GM12873 (cell line): ENCODE measurements at regions not wholly inside any gene's neighbourhood (a gene's known extent, or its start where the extent isn't known, plus 50 kb on each side); places are given as distances from the start of the nearest gene placed in this dataset.

Experiments
- TF ChIP-seq, protein P1 (sequence below): IDR thresholded peaks from 2 replicates; pipeline ENCODE4 v1.5.1; 2012; ENCODE audit warnings: low read depth, mild to moderate bottlenecking, moderate library complexity, low read length, control low read depth; ENCODE audit not compliant: insufficient read depth; ENCODE audit errors: missing control alignments

DNA sequence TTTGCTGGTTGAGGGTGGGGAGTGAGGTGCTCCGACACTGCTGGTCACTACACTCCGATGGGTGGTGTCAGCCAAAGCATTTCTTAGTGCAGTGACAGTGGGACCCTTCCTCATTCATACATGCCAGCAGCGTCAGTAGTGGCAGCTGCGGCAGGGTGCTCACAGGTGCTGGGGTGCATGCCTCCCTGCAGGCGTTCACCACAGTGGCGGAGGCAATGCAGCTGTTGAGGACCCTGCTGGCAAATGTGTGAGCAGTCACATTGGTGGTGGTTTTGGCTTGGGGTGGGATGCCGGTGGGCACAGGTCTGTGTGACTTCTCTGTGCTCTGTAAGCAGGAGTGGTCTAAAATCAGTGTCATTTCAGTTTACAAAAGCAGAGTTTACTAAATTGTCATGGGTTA lies 464.6 kb downstream of the FUT8 start:
- TF ChIP-seq, protein P1, sequence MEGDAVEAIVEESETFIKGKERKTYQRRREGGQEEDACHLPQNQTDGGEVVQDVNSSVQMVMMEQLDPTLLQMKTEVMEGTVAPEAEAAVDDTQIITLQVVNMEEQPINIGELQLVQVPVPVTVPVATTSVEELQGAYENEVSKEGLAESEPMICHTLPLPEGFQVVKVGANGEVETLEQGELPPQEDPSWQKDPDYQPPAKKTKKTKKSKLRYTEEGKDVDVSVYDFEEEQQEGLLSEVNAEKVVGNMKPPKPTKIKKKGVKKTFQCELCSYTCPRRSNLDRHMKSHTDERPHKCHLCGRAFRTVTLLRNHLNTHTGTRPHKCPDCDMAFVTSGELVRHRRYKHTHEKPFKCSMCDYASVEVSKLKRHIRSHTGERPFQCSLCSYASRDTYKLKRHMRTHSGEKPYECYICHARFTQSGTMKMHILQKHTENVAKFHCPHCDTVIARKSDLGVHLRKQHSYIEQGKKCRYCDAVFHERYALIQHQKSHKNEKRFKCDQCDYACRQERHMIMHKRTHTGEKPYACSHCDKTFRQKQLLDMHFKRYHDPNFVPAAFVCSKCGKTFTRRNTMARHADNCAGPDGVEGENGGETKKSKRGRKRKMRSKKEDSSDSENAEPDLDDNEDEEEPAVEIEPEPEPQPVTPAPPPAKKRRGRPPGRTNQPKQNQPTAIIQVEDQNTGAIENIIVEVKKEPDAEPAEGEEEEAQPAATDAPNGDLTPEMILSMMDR: no peak

DNA sequence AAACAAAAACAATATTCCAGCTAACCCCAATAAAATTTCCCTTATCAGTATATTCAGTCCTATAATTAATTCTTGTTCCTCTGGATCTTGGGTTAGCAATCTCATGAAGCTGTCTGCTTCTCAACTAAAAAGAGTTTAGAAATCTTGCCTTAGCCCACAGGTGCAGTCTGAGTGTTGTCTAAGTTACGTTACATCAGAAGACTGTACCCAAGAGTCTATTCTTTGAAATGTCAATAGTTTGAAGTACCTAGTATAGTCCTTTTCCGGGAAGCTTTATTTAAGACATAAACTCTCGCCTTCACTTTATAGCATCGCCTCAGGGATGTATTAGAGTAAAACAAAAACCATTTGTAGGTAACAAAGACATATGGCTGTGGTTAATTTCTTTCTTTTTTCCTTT lies 465.1 kb downstream of the FUT8 start:
- TF ChIP-seq, protein P1: no peak

DNA sequence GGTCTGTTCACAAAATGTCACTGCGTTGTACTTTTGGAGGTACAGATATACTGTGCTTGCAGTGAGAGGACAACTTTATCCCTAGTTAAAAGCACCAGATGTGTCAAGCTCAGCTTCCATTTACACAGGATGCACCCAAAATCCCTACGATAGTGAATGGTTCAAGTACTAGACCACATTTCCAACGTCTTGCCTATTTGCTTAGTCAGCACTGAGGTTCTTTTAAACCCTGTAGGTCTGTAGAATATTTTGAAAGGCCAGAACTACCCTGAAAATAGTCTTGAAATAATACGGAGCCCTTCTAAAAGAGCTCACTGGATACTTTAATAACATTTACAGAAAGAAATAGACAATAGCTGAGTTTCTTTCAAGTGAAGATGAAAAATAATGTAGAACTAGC lies 466.1 kb downstream of the FUT8 start:
- TF ChIP-seq, protein P1: no peak

DNA sequence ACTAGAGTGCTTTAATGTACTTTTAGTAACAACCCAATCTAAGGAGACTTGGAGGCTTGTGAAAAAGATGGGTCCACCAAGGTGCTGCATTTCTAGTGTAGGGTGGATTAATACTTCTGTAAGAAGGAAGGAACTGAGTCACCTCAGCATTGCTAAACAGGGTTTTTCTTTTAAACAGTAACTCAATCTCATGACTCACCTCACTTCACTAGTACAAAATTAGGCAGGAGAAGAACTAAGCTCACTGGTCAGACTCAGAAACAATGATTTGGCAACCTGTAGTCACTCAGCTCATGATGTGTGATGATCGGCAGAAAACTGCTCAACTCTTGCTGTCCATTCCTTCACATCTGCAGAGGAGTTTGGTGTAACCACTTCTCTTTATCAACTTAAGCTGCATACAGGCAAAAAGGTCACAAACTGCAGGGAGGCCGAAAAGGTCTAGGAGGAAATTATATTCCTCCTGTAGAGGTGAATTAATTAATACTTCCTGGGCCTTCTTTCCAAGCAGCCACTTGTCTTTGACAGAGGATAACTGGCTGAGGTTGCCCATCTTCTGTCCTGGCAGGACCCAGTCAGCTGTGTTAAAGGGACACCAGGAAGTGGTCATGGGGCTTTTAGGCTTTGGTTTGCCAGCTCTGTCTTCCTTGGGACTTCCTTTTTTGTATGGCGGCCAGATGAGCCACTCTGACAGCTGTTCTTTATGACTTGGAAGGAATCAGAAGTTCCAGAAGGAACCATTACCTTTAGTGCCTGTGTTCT lies 466.9 kb downstream of the FUT8 start:
- TF ChIP-seq, protein P1: no peak

DNA sequence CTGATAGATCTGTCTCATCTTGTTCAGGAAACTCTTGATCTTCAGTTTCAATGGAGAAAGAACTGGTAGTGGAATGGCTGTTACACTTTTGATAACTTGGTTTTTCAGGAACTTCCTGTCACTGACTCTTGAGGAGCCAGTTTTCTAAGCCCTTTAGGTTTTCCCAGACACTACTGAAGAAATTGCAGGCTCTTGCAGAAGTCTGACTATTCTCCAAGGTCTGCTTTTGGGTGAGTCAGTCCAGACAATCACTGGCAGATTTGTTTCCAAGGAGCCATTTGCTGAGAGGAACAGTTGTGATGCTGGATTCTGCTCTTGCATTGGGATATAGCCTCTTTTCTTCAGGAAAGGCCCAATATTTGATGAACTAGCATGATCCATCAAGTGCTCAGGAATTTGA lies 468.0 kb downstream of the FUT8 start:
- TF ChIP-seq, protein P1: no peak

DNA sequence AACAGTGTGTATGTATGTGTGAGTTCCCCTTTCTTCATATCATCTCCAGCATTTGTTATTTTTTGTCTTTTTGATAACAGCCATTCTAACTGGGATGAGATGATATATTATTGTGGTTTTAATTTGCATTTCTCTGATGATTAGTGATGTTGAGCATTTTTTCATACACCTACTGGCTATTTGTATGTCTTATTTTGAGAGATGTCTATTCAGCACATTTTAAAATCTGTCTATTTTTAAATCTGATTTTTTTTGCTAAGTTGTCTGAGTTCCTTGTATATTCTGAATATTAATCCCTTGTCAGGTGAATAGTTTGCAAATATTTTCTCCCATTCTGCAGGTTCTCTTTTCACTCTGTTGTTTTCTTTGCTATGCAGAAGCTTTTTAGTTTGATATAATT lies 469.1 kb downstream of the FUT8 start:
- TF ChIP-seq, protein P1: no peak

DNA sequence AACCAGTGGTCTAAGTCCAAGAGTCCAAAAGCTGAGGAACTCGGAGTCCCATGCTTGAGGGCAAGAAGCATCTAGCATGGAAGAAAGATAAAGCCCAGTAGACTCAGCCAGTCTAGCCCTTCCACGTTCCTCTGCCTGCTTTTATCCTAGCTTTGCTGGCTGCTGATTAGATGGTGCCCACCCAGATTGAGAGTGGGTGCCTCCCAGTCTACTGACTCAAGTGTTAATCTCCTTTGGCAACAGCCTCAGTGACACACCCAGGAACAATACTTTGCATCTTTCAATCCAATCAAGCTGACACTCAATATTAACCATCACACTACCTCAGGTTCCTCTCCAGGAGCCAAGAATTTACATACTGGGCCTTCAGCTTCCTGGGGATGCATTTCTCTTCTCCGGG lies 476.1 kb downstream of the FUT8 start:
- TF ChIP-seq, protein P1: no peak

DNA sequence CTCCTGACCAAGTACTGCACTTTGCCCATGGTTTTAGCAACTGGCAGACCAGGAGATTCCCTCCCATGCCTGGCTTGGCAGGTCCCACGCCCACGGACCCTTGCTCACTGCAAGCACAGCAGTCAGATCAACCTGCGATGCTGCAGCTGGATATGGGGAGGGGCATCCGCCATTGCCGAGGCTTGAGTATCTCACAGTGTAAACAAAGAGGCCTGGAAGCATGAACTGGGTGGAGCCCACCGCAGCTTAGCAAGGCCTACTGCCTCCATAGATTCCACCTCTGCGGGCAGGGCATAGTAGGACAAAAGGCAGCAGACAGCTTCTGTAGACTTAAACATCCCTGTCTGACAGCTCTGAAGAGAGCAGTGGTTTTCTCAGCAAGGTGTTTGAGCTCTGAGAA lies 479.8 kb downstream of the FUT8 start:
- TF ChIP-seq, protein P1: no peak
